ENCODE measurements at regions not wholly inside any gene's neighbourhood (a gene's known extent, or its start where the extent isn't known, plus 50 kb on each side); places are given as distances from the start of the nearest gene placed in this dataset.
A peak's percentile ranks its signal among the peaks of the same experiment; 100 is the strongest.

DNA sequence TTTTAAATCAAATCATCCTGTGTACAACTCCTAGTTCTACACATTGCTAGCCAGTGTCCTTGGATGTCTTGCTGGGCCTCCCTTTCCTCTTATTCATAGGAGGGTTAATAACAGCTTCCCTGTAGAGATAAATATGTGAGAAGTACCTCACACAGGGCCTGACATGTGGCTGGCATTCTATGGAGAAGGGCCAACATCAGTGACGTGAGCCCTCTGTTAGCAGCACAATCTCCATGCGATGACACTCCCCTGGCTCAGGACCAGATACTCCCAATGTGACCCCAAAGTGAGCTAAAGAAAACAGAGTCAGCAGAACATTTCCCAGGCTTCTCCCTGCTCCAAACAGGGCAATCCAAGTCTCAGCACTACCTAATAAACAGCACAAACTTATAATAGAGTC, 818.4 kb downstream of the DIAPH3 start:
- Histone ChIP-seq H3K36me3 (no peaks in the 10 kb centered on the region), H3K4me1 (no peaks in the 10 kb centered on the region), H3K9me3 (no peaks in the 10 kb centered on the region), H3K4me3 (no peak overlapping the region), H3K27ac (no peak overlapping the region), H3K27me3 (no peaks in the 10 kb centered on the region)
- TF ChIP-seq, protein P1, sequence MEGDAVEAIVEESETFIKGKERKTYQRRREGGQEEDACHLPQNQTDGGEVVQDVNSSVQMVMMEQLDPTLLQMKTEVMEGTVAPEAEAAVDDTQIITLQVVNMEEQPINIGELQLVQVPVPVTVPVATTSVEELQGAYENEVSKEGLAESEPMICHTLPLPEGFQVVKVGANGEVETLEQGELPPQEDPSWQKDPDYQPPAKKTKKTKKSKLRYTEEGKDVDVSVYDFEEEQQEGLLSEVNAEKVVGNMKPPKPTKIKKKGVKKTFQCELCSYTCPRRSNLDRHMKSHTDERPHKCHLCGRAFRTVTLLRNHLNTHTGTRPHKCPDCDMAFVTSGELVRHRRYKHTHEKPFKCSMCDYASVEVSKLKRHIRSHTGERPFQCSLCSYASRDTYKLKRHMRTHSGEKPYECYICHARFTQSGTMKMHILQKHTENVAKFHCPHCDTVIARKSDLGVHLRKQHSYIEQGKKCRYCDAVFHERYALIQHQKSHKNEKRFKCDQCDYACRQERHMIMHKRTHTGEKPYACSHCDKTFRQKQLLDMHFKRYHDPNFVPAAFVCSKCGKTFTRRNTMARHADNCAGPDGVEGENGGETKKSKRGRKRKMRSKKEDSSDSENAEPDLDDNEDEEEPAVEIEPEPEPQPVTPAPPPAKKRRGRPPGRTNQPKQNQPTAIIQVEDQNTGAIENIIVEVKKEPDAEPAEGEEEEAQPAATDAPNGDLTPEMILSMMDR (IDR thresholded peaks at IDR 0.05), result no peak
- no peak for TF ChIP-seq POLR2A (IDR thresholded peaks at IDR 0.05)
- DNase-seq, result no peak

DNA sequence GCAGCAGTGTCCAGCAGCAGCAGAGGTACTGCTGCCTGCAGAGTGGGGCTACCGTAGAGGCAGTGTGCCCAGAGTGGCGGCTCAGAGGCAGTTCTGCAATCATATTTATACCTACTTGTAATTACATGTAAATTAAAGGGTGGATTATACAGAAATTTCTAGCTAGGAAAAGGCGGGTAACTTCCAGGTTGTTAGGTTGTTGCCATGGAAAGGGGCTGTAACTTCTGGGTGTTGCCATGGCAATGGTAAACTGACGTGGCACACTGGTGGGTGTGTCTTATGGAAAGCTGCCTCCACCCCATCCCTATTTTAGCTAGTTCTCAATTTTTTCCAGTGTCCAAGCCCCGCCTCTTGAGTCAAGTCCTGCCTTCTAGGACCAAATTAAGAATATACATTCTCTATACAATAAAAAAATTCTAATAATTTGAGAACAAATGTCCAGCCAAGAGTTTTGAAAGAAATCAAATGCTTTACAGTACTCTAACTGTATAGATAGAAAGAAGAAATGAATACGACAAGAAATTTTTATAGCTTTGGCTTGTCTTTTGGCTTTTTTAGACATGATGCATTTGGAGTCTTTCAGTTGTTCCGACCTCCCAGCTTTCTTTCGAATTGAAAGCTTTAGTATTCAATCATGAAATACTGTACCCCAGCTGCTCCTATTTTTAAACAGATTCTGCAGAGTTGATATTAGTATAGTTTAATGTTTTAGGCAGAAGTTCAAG, 816.6 kb downstream of the DIAPH3 start:
- Histone ChIP-seq H3K27ac (peak overlapping the region in 1 of 4 donors; percentile 15), H3K4me1 (no peaks in the 10 kb centered on the region), H3K9me3 (no peaks in the 10 kb centered on the region), H3K4me3 (no peak overlapping the region), H3K36me3 (no peaks in the 10 kb centered on the region), H3K27me3 (no peaks in the 10 kb centered on the region)
- DNase-seq, result no peak
- TF ChIP-seq, protein P1 (IDR thresholded peaks at IDR 0.05), result no peak
- TF ChIP-seq POLR2A (IDR thresholded peaks at IDR 0.05), result no peak

DNA sequence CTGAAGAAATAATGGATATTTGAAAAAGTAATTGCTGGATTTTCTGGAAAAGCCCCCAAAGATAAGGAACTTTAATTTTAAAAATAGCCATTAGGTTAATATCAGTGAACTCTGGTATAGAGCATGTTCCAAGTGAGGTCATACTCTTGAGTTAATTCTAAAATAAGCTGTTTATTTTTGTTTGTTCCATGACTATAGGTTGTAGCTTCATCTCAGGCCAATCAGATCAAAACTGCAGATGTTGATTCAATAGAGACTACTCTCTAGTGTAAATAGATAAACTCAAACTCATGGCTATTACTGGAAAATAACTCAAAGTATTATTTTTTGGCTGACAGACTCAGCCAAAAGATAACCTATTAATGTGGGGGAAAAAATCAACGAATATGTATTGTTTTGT, 815.1 kb downstream of the DIAPH3 start:
- TF ChIP-seq, protein P1 (IDR thresholded peaks at IDR 0.05), result no peak
- TF ChIP-seq POLR2A (IDR thresholded peaks at IDR 0.05), result no peak
- no peak for DNase-seq
- Histone ChIP-seq H3K27me3 (no peaks in the 10 kb centered on the region), H3K4me3 (no peak overlapping the region), H3K4me1 (no peaks in the 10 kb centered on the region), H3K9me3 (no peaks in the 10 kb centered on the region), H3K36me3 (no peaks in the 10 kb centered on the region), H3K27ac (no peak overlapping the region)

DNA sequence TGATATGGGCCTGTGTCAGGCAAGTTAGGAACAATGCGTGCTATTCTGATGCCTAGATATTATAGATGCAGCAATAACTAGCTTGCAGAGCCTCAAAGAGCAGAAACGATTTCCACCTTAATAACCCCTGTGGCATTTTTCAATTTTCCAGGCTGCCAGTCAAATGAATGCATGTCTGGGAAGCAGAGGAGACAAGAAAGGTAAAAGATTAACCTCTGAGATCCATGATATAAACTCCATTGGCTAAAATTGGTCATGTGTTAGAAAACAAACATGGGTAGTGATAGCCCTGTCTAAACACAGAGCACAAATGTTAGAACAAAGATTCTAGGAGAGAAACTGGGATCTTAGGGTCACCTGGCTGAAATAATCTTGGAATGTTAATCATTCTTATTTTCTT, 811.1 kb downstream of the DIAPH3 start:
- Histone ChIP-seq H3K36me3 (no peaks in the 10 kb centered on the region), H3K4me1 (no peaks in the 10 kb centered on the region), H3K4me3 (no peak overlapping the region), H3K9me3 (no peaks in the 10 kb centered on the region), H3K27ac (no peak overlapping the region), H3K27me3 (no peaks in the 10 kb centered on the region)
- no peak for DNase-seq
- no peak for TF ChIP-seq POLR2A (IDR thresholded peaks at IDR 0.05)
- TF ChIP-seq, protein P1 (IDR thresholded peaks at IDR 0.05), result no peak

DNA sequence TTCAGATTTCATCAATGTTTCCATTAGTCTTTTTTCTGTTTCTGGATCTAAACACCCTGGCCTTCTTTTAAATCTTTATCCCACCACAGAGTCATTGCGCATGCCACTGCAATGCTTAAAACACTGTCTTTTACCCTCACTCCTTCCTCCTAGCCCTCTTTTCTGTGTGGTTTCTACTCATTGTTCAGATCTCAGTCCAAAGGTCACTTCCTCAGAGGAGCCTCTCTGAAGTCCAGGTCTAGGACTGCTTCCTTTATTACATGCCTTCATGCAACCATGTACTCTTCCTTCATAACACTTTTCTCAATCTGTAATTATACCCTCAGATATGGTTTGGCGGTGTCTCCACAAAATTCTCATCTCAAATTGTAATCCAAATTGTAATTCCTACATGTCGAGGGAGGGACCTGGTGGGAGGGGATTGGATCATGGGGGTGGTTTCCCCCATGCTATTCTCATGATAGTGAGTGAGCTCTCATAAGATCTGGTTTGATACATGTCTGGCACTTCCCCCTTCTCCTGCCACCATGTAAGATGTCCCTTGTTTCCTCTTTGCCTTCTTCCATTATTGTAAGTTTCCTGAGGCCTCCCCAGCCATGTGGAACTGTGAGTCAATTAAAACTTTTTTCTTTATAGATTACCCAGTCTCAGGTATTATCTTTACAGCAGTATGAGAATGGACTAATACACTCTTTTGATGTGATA, 808.9 kb downstream of the DIAPH3 start:
- H3K4me1 ChIP-seq, result no peaks in the 10 kb centered on the region
- no peaks in the 10 kb centered on the region for H3K36me3 ChIP-seq
- H3K27ac ChIP-seq, result no peak overlapping the region
- no peaks in the 10 kb centered on the region for H3K27me3 ChIP-seq
- no peak for DNase-seq
- TF ChIP-seq, protein P1 (IDR thresholded peaks at IDR 0.05), result no peak
- TF ChIP-seq POLR2A (IDR thresholded peaks at IDR 0.05), result no peak
- H3K9me3 ChIP-seq, result no peaks in the 10 kb centered on the region
- no peak overlapping the region for H3K4me3 ChIP-seq

Measured in Peyer's patch (tissue), 4 donors.